GM23338 (cell line): ENCODE measurements at regions not wholly inside any gene's neighbourhood (a gene's known extent, or its start where the extent isn't known, plus 50 kb on each side); places are given as distances from the start of the nearest gene placed in this dataset.

Source experiments
- ATAC-seq: fragments of 200-7000 bp; cut with Tn5 transposase; 3 replicates; pipeline ENCODE4 v1.9.1; 2020
- DNase-seq: peaks from one replicate; pipeline ENCODE4 v3.0.0-alpha.2; 2015; ENCODE audit warnings: low spot score
- H2AFZ ChIP-seq: fragments of 200-600 bp; sonication (generic); 2 replicates; pipeline ENCODE4 v1.8.0; 2016; ENCODE audit warnings: antibody characterized with exemption, mild to moderate bottlenecking, moderate library complexity
- H3F3A ChIP-seq: fragments of 200-600 bp; sonication (generic); replicated peaks from 2 replicates; pipeline ENCODE4 v1.8.0; 2017; ENCODE audit warnings: antibody characterized with exemption, mixed run types, low read depth
- H3K27ac ChIP-seq: fragments of 200-600 bp; sonication (generic); 2 replicates; pipeline ENCODE4 v1.6.1; 2016; ENCODE audit warnings: low read depth
- H3K27me3 ChIP-seq: fragments of 200-600 bp; sonication (generic); 2 replicates; pipeline ENCODE4 v1.8.0; 2016; ENCODE audit warnings: mild to moderate bottlenecking, mixed run types, moderate library complexity; ENCODE audit not compliant: insufficient read depth
- H3K36me3 ChIP-seq: fragments of 200-600 bp; sonication (generic); 2 replicates; pipeline ENCODE4 v1.8.0; 2016; ENCODE audit warnings: mild to moderate bottlenecking; ENCODE audit not compliant: insufficient read depth
- H3K4me1 ChIP-seq: fragments of 200-600 bp; sonication (generic); 2 replicates; pipeline ENCODE4 v1.8.0; 2016; ENCODE audit warnings: mild to moderate bottlenecking, moderate library complexity; ENCODE audit not compliant: insufficient read depth
- H3K4me2 ChIP-seq: fragments of 200-600 bp; sonication (generic); 2 replicates; pipeline ENCODE4 v1.7.1; 2017; ENCODE audit warnings: mixed run types
- H3K4me3 ChIP-seq: fragments of 200-600 bp; sonication (generic); 2 replicates; pipeline ENCODE4 v1.6.1; 2016; ENCODE audit warnings: mixed run types
- H3K79me2 ChIP-seq: fragments of 200-600 bp; sonication (generic); replicated peaks from 2 replicates; pipeline ENCODE4 v1.8.0; 2017; ENCODE audit warnings: mild to moderate bottlenecking; ENCODE audit not compliant: insufficient read depth
- H3K9me2 ChIP-seq: fragments of 200-600 bp; sonication (generic); 2 replicates; pipeline ENCODE4 v1.8.0; 2017; ENCODE audit not compliant: insufficient read depth
- H4K20me1 ChIP-seq: fragments of 200-600 bp; sonication (generic); replicated peaks from 2 replicates; pipeline ENCODE4 v1.8.0; 2017; ENCODE audit warnings: mild to moderate bottlenecking; ENCODE audit not compliant: insufficient read depth
- H3K27ac Mint-ChIP-seq: 2 replicates; pipeline ENCODE4 v1.8.0; 2020; ENCODE audit warnings: inconsistent platforms, mild to moderate bottlenecking, moderate library complexity, mixed read lengths
- H3K27me3 Mint-ChIP-seq: 3 replicates; pipeline ENCODE4 v1.8.0; 2022; ENCODE audit warnings: low read depth, mild to moderate bottlenecking, moderate library complexity, mixed read lengths, inconsistent platforms; ENCODE audit not compliant: insufficient read depth, poor library complexity
- H3K36me3 Mint-ChIP-seq: 3 replicates; pipeline ENCODE4 v1.8.0; 2021; ENCODE audit warnings: low read depth, mild to moderate bottlenecking, inconsistent platforms, moderate library complexity, mixed read lengths
- H3K4me1 Mint-ChIP-seq: 3 replicates; pipeline ENCODE4 v1.8.0; 2020; ENCODE audit warnings: mild to moderate bottlenecking, inconsistent platforms, mixed read lengths
- H3K4me3 Mint-ChIP-seq: 3 replicates; pipeline ENCODE4 v1.8.0; 2021; ENCODE audit warnings: moderate library complexity, mild to moderate bottlenecking, inconsistent platforms, mixed read lengths
- H3K9me3 Mint-ChIP-seq: 3 replicates; pipeline ENCODE4 v1.8.0; 2020; ENCODE audit warnings: moderate library complexity, mild to moderate bottlenecking, inconsistent platforms, mixed read lengths
- CREB1 ChIP-seq: fragments of 250-450 bp; sonication (Bioruptor Pico); IDR thresholded peaks from 2 replicates; pipeline ENCODE4 v1.5.0; 2020; ENCODE audit warnings: low read depth, mild to moderate bottlenecking, moderate library complexity
- EZH2 ChIP-seq: fragments of 200-600 bp; sonication (generic); IDR thresholded peaks from one replicate; pipeline ENCODE4 v1.8.0; 2017; ENCODE audit warnings: antibody characterized with exemption, mild to moderate bottlenecking, low read depth; ENCODE audit not compliant: unreplicated experiment
- EZH2phosphoT487 ChIP-seq: fragments of 200-600 bp; sonication (generic); IDR thresholded peaks from one replicate; pipeline ENCODE4 v1.8.1; 2018; ENCODE audit warnings: antibody characterized with exemption; ENCODE audit not compliant: unreplicated experiment
- JUNB ChIP-seq: IDR thresholded peaks from one replicate; pipeline ENCODE4 v1.6.1; 2016; ENCODE audit warnings: antibody characterized with exemption; ENCODE audit not compliant: unreplicated experiment
- NANOG ChIP-seq: IDR thresholded peaks from 2 replicates; pipeline ENCODE4 v1.6.1; 2016; ENCODE audit warnings: antibody characterized with exemption, borderline replicate concordance
- POLR2AphosphoS5 ChIP-seq: IDR thresholded peaks from 2 replicates; pipeline ENCODE4 v1.6.1; 2016; ENCODE audit warnings: antibody characterized with exemption, low read depth
- STAT1 ChIP-seq: IDR thresholded peaks from one replicate; pipeline ENCODE4 v1.6.1; 2016; ENCODE audit warnings: antibody characterized with exemption; ENCODE audit not compliant: unreplicated experiment
- ZNF114 ChIP-seq: fragments of 250-450 bp; sonication (Bioruptor Pico); IDR thresholded peaks from 2 replicates; pipeline ENCODE4 v1.5.0; 2020; ENCODE audit warnings: mild to moderate bottlenecking, moderate library complexity
- ZNF331 ChIP-seq: fragments of 250-450 bp; sonication (Bioruptor Pico); IDR thresholded peaks from 2 replicates; pipeline ENCODE4 v1.5.0; 2020; ENCODE audit warnings: low read depth, mild to moderate bottlenecking, moderate library complexity
- TF ChIP-seq, protein P1 (sequence below): IDR thresholded peaks from one replicate; pipeline ENCODE4 v1.6.1; 2018; ENCODE audit warnings: antibody characterized with exemption; ENCODE audit not compliant: unreplicated experiment
- TF ChIP-seq, protein P2 (sequence below): IDR thresholded peaks from 2 replicates; pipeline ENCODE4 v1.6.1; 2016; ENCODE audit warnings: antibody characterized with exemption
- TF ChIP-seq, protein P3 (sequence below): fragments of 250-450 bp; sonication (Bioruptor Pico); IDR thresholded peaks from 2 replicates; pipeline ENCODE4 v1.5.0; 2020; ENCODE audit warnings: mild to moderate bottlenecking, moderate library complexity
- TF ChIP-seq, protein P4 (sequence below), 2 experiments: fragments of 200-600 bp in 1 of 2; sonication (generic) in 1 of 2; conservative IDR thresholded peaks; 2 replicates each; pipeline versions ENCODE4 v1.5.1 to v1.6.1; 2016 to 2017; ENCODE audit warnings: antibody characterized with exemption in 2 of 2, low read depth in 2 of 2, mild to moderate bottlenecking in 2 of 2, moderate library complexity in 1 of 2

DNA sequence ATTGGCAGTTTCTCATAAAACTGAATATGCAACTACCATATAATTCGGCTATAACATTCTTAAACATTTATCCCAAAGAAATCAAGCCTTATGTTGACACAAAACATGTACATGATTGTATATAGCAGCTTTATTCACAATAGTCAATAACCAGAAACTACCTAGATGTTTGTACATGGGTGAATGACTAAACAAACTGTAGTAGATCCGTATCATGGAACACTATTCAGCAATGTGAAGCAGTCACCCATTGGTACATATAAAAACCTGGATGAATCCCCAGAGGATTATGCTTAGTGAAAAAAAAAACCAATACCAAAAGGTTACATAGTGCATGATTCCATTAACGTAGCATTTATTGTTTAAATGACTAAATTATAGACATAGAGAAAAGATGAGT lies 471.7 kb upstream of the KLHL1 start:
- Histone ChIP-seq H3K9me2 (no peaks in the 10 kb centered on the region), H3K4me2 (no peak overlapping the region), H3K27me3 (no peaks in the 10 kb centered on the region), H3K79me2 (no peaks in the 10 kb centered on the region), H4K20me1 (no peaks in the 10 kb centered on the region), H3K4me3 (no peak overlapping the region), H3F3A (no peaks in the 10 kb centered on the region), H3K4me1 (no peaks in the 10 kb centered on the region), H3K36me3 (no peaks in the 10 kb centered on the region), H3K27ac (no peak overlapping the region), H2AFZ (no peak overlapping the region)
- Mint-ChIP-seq H3K27me3 (no peaks in the 10 kb centered on the region), H3K27ac (no peak overlapping the region), H3K36me3 (no peaks in the 10 kb centered on the region), H3K4me3 (no peak overlapping the region), H3K4me1 (no peaks in the 10 kb centered on the region), H3K9me3 (no peaks in the 10 kb centered on the region)
- ATAC-seq (no peak), DNase-seq (no peak)
- TF ChIP-seq, protein P1, sequence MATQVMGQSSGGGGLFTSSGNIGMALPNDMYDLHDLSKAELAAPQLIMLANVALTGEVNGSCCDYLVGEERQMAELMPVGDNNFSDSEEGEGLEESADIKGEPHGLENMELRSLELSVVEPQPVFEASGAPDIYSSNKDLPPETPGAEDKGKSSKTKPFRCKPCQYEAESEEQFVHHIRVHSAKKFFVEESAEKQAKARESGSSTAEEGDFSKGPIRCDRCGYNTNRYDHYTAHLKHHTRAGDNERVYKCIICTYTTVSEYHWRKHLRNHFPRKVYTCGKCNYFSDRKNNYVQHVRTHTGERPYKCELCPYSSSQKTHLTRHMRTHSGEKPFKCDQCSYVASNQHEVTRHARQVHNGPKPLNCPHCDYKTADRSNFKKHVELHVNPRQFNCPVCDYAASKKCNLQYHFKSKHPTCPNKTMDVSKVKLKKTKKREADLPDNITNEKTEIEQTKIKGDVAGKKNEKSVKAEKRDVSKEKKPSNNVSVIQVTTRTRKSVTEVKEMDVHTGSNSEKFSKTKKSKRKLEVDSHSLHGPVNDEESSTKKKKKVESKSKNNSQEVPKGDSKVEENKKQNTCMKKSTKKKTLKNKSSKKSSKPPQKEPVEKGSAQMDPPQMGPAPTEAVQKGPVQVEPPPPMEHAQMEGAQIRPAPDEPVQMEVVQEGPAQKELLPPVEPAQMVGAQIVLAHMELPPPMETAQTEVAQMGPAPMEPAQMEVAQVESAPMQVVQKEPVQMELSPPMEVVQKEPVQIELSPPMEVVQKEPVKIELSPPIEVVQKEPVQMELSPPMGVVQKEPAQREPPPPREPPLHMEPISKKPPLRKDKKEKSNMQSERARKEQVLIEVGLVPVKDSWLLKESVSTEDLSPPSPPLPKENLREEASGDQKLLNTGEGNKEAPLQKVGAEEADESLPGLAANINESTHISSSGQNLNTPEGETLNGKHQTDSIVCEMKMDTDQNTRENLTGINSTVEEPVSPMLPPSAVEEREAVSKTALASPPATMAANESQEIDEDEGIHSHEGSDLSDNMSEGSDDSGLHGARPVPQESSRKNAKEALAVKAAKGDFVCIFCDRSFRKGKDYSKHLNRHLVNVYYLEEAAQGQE, result no peak
- no peak for TF ChIP-seq JUNB
- TF ChIP-seq ZNF331 (CRISPR knock-in tag), result no peak
- TF ChIP-seq, protein P2, sequence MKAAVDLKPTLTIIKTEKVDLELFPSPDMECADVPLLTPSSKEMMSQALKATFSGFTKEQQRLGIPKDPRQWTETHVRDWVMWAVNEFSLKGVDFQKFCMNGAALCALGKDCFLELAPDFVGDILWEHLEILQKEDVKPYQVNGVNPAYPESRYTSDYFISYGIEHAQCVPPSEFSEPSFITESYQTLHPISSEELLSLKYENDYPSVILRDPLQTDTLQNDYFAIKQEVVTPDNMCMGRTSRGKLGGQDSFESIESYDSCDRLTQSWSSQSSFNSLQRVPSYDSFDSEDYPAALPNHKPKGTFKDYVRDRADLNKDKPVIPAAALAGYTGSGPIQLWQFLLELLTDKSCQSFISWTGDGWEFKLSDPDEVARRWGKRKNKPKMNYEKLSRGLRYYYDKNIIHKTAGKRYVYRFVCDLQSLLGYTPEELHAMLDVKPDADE, result no peak
- TF ChIP-seq NANOG, result no peak
- TF ChIP-seq EZH2phosphoT487, result no peak
- TF ChIP-seq ZNF114 (CRISPR knock-in tag), result no peak
- no peak for TF ChIP-seq POLR2AphosphoS5
- TF ChIP-seq CREB1 (CRISPR knock-in tag), result no peak
- TF ChIP-seq, protein P3, sequence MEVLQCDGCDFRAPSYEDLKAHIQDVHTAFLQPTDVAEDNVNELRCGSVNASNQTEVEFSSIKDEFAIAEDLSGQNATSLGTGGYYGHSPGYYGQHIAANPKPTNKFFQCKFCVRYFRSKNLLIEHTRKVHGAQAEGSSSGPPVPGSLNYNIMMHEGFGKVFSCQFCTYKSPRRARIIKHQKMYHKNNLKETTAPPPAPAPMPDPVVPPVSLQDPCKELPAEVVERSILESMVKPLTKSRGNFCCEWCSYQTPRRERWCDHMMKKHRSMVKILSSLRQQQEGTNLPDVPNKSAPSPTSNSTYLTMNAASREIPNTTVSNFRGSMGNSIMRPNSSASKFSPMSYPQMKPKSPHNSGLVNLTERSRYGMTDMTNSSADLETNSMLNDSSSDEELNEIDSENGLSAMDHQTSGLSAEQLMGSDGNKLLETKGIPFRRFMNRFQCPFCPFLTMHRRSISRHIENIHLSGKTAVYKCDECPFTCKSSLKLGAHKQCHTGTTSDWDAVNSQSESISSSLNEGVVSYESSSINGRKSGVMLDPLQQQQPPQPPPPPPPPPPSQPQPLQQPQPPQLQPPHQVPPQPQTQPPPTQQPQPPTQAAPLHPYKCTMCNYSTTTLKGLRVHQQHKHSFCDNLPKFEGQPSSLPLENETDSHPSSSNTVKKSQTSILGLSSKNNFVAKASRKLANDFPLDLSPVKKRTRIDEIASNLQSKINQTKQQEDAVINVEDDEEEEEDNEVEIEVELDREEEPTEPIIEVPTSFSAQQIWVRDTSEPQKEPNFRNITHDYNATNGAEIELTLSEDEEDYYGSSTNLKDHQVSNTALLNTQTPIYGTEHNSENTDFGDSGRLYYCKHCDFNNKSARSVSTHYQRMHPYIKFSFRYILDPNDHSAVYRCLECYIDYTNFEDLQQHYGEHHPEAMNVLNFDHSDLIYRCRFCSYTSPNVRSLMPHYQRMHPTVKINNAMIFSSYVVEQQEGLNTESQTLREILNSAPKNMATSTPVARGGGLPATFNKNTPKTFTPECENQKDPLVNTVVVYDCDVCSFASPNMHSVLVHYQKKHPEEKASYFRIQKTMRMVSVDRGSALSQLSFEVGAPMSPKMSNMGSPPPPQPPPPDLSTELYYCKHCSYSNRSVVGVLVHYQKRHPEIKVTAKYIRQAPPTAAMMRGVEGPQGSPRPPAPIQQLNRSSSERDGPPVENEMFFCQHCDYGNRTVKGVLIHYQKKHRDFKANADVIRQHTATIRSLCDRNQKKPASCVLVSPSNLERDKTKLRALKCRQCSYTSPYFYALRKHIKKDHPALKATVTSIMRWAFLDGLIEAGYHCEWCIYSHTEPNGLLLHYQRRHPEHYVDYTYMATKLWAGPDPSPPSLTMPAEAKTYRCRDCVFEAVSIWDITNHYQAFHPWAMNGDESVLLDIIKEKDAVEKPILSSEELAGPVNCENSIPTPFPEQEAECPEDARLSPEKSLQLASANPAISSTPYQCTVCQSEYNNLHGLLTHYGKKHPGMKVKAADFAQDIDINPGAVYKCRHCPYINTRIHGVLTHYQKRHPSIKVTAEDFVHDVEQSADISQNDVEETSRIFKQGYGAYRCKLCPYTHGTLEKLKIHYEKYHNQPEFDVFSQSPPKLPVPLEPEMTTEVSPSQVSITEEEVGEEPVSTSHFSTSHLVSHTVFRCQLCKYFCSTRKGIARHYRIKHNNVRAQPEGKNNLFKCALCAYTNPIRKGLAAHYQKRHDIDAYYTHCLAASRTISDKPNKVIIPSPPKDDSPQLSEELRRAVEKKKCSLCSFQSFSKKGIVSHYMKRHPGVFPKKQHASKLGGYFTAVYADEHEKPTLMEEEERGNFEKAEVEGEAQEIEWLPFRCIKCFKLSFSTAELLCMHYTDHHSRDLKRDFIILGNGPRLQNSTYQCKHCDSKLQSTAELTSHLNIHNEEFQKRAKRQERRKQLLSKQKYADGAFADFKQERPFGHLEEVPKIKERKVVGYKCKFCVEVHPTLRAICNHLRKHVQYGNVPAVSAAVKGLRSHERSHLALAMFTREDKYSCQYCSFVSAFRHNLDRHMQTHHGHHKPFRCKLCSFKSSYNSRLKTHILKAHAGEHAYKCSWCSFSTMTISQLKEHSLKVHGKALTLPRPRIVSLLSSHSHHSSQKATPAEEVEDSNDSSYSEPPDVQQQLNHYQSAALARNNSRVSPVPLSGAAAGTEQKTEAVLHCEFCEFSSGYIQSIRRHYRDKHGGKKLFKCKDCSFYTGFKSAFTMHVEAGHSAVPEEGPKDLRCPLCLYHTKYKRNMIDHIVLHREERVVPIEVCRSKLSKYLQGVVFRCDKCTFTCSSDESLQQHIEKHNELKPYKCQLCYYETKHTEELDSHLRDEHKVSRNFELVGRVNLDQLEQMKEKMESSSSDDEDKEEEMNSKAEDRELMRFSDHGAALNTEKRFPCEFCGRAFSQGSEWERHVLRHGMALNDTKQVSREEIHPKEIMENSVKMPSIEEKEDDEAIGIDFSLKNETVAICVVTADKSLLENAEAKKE (CRISPR knock-in tag), result no peak
- TF ChIP-seq STAT1, result no peak
- TF ChIP-seq EZH2, result no peak
- TF ChIP-seq, protein P4, sequence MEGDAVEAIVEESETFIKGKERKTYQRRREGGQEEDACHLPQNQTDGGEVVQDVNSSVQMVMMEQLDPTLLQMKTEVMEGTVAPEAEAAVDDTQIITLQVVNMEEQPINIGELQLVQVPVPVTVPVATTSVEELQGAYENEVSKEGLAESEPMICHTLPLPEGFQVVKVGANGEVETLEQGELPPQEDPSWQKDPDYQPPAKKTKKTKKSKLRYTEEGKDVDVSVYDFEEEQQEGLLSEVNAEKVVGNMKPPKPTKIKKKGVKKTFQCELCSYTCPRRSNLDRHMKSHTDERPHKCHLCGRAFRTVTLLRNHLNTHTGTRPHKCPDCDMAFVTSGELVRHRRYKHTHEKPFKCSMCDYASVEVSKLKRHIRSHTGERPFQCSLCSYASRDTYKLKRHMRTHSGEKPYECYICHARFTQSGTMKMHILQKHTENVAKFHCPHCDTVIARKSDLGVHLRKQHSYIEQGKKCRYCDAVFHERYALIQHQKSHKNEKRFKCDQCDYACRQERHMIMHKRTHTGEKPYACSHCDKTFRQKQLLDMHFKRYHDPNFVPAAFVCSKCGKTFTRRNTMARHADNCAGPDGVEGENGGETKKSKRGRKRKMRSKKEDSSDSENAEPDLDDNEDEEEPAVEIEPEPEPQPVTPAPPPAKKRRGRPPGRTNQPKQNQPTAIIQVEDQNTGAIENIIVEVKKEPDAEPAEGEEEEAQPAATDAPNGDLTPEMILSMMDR (conservative IDR thresholded peaks at IDR 0.05; ENCODE audit: low read depth in 2 of 2), result no peak
